ENCODE measurements at regions not wholly inside any gene's neighbourhood (a gene's known extent, or its start where the extent isn't known, plus 50 kb on each side); places are given as distances from the start of the nearest gene placed in this dataset.

DNA sequence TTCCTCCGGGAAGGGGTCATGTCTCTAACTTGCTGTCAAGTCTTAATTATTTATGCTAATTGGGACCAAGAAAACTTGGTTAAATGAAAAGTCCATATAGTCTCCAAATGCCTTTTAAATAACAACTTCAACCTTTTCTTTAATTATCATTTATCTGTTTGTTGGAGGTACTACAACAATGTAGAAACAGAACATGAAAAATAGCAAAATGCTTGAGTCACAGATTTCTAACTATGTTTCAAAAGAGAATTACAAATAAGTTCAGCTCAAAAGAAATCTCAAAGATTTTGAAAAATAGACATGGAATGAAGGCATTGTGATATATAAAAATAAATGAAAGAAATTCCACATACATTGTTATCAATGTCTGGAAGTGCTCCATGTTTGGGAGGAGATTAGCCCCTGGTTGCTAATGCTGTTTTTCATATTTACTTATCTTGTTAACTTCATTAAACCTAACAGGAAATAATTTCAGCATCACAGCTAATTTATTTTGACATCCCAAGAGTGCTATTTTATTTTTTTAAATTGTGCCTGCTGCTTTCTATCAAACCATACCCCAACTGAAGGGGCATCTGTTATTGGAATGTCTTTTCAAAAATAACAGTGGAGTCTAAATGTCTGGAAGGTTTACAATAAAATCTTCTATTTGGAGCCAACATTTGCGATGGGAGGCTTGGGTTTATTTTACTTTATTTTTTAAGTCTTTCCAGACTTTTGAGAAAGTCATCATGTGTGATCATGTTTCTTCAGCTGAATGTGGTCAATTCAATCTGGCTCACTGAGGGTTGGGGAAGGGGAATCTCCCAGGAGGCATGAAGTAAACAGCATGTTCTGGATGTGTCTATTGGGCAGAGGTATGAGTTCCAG lies 53.1 kb upstream of the ANKRD55 start:
- DNase-seq, result no peak

DNA sequence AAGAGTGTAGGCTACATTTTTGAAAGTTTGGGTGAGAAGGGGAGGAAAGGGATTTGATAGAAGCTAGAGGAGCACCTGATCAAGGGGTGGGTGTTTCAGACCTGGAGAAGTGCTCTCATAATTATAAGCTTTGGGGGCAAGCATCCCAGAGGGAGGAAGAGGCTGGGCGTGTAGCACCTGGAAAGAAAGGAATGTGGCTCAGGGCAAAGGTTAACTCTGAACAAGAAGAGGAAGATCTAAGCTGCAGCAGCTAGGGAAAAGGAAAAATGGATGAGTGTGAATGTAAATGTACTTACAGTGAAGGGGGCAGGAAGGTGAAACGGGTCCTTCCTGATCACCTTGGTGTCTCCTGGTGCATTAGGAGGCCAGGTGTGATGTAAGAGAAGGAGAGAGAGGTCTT lies 49.8 kb upstream of the ANKRD55 start:
- no peak for DNase-seq
